Cardiac fibroblast (primary cell): ENCODE measurements at regions not wholly inside any gene's neighbourhood (a gene's known extent, or its start where the extent isn't known, plus 50 kb on each side); places are given as distances from the start of the nearest gene placed in this dataset.

Experiments
- DNase-seq, 2 donors: peaks; one replicate each; pipeline versions ENCODE4 v3.0.0 to v3.0.0-alpha.2; 2010; ENCODE audit warnings: low read depth in 2 of 2
- H3K4me3 ChIP-seq, 2 donors: replicated peaks in 1 of 2; 1 replicate in 1 of 2; 2 replicates in 1 of 2; pipeline ENCODE4 v1.5.1; 2011; ENCODE audit warnings: low read depth in 2 of 2, low read length in 2 of 2, mild to moderate bottlenecking in 2 of 2, moderate library complexity in 1 of 2
- TF ChIP-seq, protein P1 (sequence below): IDR thresholded peaks from one replicate; pipeline ENCODE4 v1.5.1; 2011; ENCODE audit warnings: low read depth, mild to moderate bottlenecking, low read length, inconsistent platforms

DNA sequence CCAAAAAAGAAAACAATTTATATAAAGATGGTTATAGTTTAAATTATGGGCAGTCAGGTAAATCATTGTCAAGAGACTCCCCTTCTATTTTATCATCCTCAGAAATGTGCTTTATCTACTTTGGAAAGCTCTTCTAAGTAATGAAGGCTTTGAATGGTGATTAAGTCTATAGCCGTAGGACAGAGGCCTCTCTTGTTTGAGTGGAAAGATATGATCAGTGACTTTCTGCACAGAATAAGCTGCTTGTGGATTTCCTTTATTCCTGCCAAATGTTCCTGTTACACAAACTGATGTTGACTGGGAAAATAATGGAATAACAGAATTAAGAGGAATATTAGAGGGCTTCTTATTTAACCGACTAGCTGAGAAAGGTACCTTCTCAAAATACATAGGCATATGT is 174.6 kb upstream of the IVNS1ABP start:
- no peak for DNase-seq
- no peak overlapping the region for H3K4me3 ChIP-seq
- TF ChIP-seq, protein P1, sequence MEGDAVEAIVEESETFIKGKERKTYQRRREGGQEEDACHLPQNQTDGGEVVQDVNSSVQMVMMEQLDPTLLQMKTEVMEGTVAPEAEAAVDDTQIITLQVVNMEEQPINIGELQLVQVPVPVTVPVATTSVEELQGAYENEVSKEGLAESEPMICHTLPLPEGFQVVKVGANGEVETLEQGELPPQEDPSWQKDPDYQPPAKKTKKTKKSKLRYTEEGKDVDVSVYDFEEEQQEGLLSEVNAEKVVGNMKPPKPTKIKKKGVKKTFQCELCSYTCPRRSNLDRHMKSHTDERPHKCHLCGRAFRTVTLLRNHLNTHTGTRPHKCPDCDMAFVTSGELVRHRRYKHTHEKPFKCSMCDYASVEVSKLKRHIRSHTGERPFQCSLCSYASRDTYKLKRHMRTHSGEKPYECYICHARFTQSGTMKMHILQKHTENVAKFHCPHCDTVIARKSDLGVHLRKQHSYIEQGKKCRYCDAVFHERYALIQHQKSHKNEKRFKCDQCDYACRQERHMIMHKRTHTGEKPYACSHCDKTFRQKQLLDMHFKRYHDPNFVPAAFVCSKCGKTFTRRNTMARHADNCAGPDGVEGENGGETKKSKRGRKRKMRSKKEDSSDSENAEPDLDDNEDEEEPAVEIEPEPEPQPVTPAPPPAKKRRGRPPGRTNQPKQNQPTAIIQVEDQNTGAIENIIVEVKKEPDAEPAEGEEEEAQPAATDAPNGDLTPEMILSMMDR, result no peak

DNA sequence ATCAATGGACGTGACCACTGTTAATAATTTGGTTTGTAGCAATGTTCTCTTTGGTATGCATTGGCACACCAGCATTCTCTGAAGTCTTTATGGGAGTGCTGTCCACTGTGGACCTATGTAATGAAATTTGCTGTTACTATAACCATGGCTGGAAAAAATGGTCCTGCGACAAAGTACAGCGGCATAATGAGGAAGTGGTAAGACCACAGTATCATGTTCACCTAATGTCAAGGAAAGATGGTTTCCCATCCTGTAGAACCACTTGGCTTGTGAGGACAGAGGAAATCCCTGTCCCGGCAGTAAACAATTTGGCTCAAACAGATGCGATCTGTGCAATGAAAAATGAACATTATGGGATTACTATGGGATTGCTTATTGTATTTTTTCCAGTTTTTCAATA is 173.9 kb upstream of the IVNS1ABP start:
- TF ChIP-seq, protein P1, result no peak
- no peak for DNase-seq
- H3K4me3 ChIP-seq, result no peak overlapping the region

DNA sequence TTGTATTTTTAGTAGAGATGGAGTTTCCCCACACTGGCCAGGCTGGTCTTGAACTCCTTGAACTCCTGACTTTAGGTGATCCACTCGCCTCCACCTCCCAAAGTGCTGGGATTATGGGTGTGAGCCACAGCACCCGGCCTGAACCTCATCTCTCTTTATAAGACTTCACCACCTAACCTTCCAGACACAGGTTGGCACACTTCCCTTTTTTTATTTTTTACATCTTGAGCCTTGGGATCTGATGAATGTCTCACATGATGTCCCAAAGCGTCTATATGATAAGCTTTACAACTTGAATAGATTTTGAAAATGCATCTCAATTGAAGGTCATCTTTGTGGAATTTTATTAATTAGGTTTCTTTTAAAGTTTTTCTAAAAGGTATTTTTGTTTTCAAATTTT is 172.4 kb upstream of the IVNS1ABP start:
- no peak overlapping the region for H3K4me3 ChIP-seq
- no peak for DNase-seq
- TF ChIP-seq, protein P1, result no peak

DNA sequence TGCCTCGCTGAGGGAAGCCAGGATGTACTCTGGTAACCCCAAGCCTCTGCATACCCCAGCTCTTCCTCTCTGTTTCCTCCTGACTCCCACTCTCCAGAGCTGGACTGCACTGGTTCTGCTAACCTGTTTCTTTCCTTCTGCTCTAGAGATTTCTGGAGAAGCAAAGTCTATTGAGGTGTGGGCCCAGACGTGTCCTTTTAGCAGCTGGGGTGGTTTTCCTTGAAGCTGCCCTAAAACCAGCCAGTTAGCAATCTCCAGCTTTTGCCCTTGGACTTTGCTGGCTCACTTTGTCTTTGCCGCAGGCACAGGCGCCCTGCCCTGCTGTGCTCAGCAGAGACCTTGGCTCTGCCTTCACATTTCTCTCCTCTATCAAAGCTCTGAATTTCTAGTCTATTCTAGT is 171.8 kb upstream of the IVNS1ABP start:
- DNase-seq, result no peak
- H3K4me3 ChIP-seq, result no peak overlapping the region
- TF ChIP-seq, protein P1, result no peak

DNA sequence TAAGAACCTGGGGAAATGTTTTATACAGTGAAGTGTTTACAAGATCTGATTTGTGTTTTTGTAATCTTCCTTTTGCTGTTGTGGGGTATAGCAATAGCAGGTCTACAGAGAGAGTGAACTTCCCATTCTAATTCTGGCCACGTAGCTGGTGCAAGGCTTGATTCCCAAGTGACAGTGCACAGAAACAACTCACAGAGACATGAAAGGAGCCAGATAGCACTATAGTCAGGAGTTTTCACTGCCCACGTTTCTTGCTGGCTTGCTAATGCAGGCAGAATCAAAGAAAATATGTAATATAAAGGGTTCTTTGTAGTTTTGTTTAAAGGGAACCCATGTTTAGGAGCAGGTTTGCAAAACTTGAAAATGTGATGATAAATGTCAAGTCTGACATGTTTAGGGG is 170.9 kb upstream of the IVNS1ABP start:
- TF ChIP-seq, protein P1, result no peak
- DNase-seq, result no peak
- H3K4me3 ChIP-seq, result no peak overlapping the region

DNA sequence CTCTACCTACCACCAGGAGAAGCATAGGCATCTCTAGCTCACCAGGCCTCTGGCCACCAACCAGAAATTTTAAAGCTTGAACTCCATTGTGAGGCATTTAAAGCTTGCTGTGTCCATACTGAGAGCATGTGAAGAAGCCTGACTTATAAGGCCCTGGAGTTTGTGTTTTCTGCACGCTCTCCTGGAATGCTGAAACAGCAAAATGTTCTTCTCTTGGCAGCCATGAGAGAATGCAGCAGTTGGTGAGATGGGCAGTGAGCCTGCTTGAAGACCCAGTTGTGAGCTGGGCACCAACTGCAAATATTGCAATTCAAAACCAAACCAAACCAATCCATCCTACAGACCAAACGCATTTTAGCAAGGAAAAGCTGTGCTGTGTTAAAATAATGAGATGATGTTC is 170.0 kb upstream of the IVNS1ABP start:
- no peak for DNase-seq
- H3K4me3 ChIP-seq, result no peak overlapping the region
- TF ChIP-seq, protein P1, result no peak

DNA sequence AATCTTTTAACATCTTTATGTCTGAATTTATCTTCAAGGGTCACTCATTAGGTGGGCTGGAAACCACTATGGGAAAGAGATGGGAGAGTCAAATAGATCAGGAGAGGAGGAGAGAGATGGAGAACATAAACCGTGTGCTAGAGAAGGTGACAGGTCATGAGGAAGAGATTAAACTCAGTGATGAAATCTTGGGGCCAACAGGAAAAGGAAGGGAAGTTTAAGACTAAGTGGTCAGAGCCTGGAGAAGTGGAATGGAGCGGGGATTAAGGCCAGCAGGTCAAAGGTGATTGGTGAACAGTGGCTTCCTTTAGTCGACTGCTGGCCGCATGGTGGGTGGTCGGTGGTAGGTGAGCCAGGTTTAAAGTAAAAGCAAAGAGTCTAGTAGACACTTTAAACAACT is 169.3 kb upstream of the IVNS1ABP start:
- H3K4me3 ChIP-seq, result no peak overlapping the region
- DNase-seq, result no peak
- TF ChIP-seq, protein P1, result no peak
